Caco-2 (cell line): ENCODE measurements at regions not wholly inside any gene's neighbourhood (a gene's known extent, or its start where the extent isn't known, plus 50 kb on each side); places are given as distances from the start of the nearest gene placed in this dataset.

ENCODE experiments used
- BruUV-seq: library from RNA; stranded (reverse); fragments of 400-500 nt; replicated peaks from 2 replicates; lab custom pipeline; 2021; lab: Mats Ljungman, UMichigan
- CTCF ChIA-PET: fragments of 300-600 bp; sonication (Branson Sonifier 250); formaldehyde crosslinking; loops from one replicate; lab custom pipeline; 2022; ENCODE audit warnings: antibody characterized with exemption; lab: Charles Lee
- POLR2A ChIA-PET: fragments of 300-600 bp; sonication (Branson Sonifier 250); formaldehyde crosslinking; loops from one replicate; lab custom pipeline; 2022; ENCODE audit warnings: antibody characterized with exemption; lab: Charles Lee
- DNase-seq, 2 experiments: peaks; one replicate each; pipeline versions ENCODE4 v3.0.0 to v3.0.0-alpha.2; 2020 to 2022
- H3K27me3 ChIP-seq: replicated peaks from 2 replicates; pipeline ENCODE4 v1.6.0; 2011; ENCODE audit warnings: low read length; ENCODE audit not compliant: control insufficient read depth, insufficient read depth
- H3K36me3 ChIP-seq: 2 replicates; pipeline ENCODE4 v1.5.1; 2011; ENCODE audit warnings: low read length; ENCODE audit not compliant: control insufficient read depth, insufficient read depth
- H3K4me1 ChIP-seq: fragments of 250-450 bp; sonication (Bioruptor Pico); 2 replicates; pipeline ENCODE4 v1.5.1; 2020; ENCODE audit warnings: mild to moderate bottlenecking
- H3K4me3 ChIP-seq: 2 replicates; pipeline ENCODE4 v1.5.1; 2011; ENCODE audit warnings: low read depth, mild to moderate bottlenecking, control low read depth, low read length
- H3K9me3 ChIP-seq: fragments of 250-450 bp; sonication (Bioruptor Pico); 2 replicates; pipeline ENCODE4 v1.5.1; 2020; ENCODE audit warnings: mild to moderate bottlenecking, moderate library complexity
- H3K27ac Mint-ChIP-seq: one replicate; pipeline ENCODE4 v1.8.0; 2022; ENCODE audit warnings: mixed read lengths; ENCODE audit not compliant: unreplicated experiment
- H3K27me3 Mint-ChIP-seq: one replicate; pipeline ENCODE4 v1.8.0; 2022; ENCODE audit warnings: mixed read lengths; ENCODE audit not compliant: insufficient read depth, unreplicated experiment
- H3K36me3 Mint-ChIP-seq: one replicate; pipeline ENCODE4 v1.8.0; 2022; ENCODE audit warnings: mild to moderate bottlenecking, mixed read lengths; ENCODE audit not compliant: insufficient read depth, unreplicated experiment
- H3K4me1 Mint-ChIP-seq: one replicate; pipeline ENCODE4 v1.8.0; 2022; ENCODE audit warnings: low read depth, mixed read lengths; ENCODE audit not compliant: unreplicated experiment
- H3K4me3 Mint-ChIP-seq: one replicate; pipeline ENCODE4 v1.8.0; 2022; ENCODE audit warnings: mild to moderate bottlenecking, moderate library complexity, mixed read lengths; ENCODE audit not compliant: unreplicated experiment
- H3K9me3 Mint-ChIP-seq: one replicate; pipeline ENCODE4 v1.8.0; 2022; ENCODE audit warnings: mixed read lengths; ENCODE audit not compliant: unreplicated experiment
- intact Hi-C: fragments of 100-400 bp; cut with micrococcal nuclease; formaldehyde crosslinking; loops from one replicate; pipeline ENCODE4 v1.10.0; 2022; ENCODE audit not compliant: unreplicated experiment
- TF ChIP-seq, protein P1 (sequence below), 2 experiments: fragments of 200-600 bp in 1 of 2; IDR thresholded peaks; 1 replicate in 1 of 2; 2 replicates in 1 of 2; pipeline versions ENCODE4 v1.5.1 to v1.8.0; 2011 to 2022; ENCODE audit warnings: antibody characterized with exemption in 1 of 2, control low read depth in 1 of 2, inconsistent platforms in 1 of 2, low read depth in 1 of 2, low read length in 1 of 2, mild to moderate bottlenecking in 1 of 2, moderate library complexity in 1 of 2; ENCODE audit not compliant: insufficient read depth in 1 of 2, severe bottlenecking in 1 of 2, unreplicated experiment in 1 of 2

DNA sequence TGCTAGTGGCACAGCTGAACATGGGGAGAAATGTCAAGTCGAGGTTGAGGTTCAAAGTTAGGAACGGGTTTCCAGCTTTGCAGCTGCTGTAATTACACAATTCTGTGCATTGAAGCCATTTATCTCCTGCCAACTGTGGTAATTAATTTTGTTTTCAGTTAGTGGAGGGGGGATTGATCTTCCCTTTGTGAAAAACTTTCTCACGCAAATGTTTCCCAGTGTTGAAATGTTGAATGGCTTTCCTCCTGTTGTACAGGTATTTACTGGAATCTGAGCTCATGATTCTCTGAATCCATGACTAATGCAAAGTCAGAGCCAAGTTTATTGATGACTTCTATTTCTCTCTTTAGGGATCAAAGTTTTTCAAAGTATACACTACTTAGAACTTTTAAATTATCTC, 198.4 kb upstream of the SLC35B3 start:
- no peaks in the 10 kb centered on the region for H3K36me3 Mint-ChIP-seq
- no peak overlapping the region for H3K4me3 Mint-ChIP-seq
- CTCF ChIA-PET, result no interaction called here
- POLR2A ChIA-PET, result no interaction called here
- no peak for DNase-seq
- H3K27me3 Mint-ChIP-seq, result no peaks in the 10 kb centered on the region
- intact Hi-C loops, result no loop called here
- no peaks in the 10 kb centered on the region for H3K27me3 ChIP-seq
- H3K4me3 ChIP-seq, result no peak overlapping the region
- no peaks in the 10 kb centered on the region for H3K9me3 Mint-ChIP-seq
- no peak overlapping the region for H3K27ac Mint-ChIP-seq
- H3K36me3 ChIP-seq, result no peaks in the 10 kb centered on the region
- no peaks in the 10 kb centered on the region for H3K9me3 ChIP-seq
- TF ChIP-seq, protein P1, sequence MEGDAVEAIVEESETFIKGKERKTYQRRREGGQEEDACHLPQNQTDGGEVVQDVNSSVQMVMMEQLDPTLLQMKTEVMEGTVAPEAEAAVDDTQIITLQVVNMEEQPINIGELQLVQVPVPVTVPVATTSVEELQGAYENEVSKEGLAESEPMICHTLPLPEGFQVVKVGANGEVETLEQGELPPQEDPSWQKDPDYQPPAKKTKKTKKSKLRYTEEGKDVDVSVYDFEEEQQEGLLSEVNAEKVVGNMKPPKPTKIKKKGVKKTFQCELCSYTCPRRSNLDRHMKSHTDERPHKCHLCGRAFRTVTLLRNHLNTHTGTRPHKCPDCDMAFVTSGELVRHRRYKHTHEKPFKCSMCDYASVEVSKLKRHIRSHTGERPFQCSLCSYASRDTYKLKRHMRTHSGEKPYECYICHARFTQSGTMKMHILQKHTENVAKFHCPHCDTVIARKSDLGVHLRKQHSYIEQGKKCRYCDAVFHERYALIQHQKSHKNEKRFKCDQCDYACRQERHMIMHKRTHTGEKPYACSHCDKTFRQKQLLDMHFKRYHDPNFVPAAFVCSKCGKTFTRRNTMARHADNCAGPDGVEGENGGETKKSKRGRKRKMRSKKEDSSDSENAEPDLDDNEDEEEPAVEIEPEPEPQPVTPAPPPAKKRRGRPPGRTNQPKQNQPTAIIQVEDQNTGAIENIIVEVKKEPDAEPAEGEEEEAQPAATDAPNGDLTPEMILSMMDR (IDR thresholded peaks at IDR 0.05; ENCODE audit: insufficient read depth in 1 of 2, low read depth in 1 of 2, low read length in 1 of 2, severe bottlenecking in 1 of 2, unreplicated experiment in 1 of 2), result no peak
- BruUV-seq, result no TSS peak
- H3K4me1 Mint-ChIP-seq, result no peaks in the 10 kb centered on the region
- no peaks in the 10 kb centered on the region for H3K4me1 ChIP-seq

DNA sequence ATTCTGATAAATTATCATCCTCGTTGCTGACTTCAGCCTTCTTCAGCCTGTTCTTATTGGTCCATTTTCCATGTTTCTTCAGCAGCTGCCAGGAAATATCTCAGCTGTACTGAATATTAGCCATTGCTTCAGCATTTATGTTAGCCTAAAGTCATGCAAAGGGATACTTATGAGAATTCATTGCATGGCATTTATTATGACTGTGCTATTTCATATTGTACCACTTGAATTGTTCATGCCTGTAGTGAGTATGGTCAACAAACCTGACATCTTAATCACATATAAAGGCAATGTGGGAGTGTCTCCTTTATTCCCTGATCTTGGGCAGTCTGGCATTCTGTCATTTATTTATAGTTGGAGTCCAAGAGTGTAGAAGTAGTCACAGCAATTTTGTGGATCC, 193.4 kb upstream of the SLC35B3 start:
- Mint-ChIP-seq H3K27ac (no peak overlapping the region), H3K4me3 (no peak overlapping the region), H3K4me1 (no peaks in the 10 kb centered on the region), H3K27me3 (no peaks in the 10 kb centered on the region), H3K36me3 (no peaks in the 10 kb centered on the region), H3K9me3 (no peaks in the 10 kb centered on the region)
- CTCF ChIA-PET, result no interaction called here
- Histone ChIP-seq H3K9me3 (no peaks in the 10 kb centered on the region), H3K36me3 (no peaks in the 10 kb centered on the region), H3K4me3 (no peak overlapping the region), H3K27me3 (no peaks in the 10 kb centered on the region), H3K4me1 (no peaks in the 10 kb centered on the region)
- TF ChIP-seq, protein P1 (IDR thresholded peaks at IDR 0.05; ENCODE audit: insufficient read depth in 1 of 2, low read depth in 1 of 2, low read length in 1 of 2, severe bottlenecking in 1 of 2, unreplicated experiment in 1 of 2), result no peak
- intact Hi-C loops, result no loop called here
- no TSS peak for BruUV-seq
- POLR2A ChIA-PET, result no interaction called here
- DNase-seq, result no peak

- Mint-ChIP-seq H3K4me3 (no peak overlapping the region), H3K27ac (no peak overlapping the region), H3K9me3 (no peaks in the 10 kb centered on the region), H3K27me3 (no peaks in the 10 kb centered on the region), H3K4me1 (no peaks in the 10 kb centered on the region), H3K36me3 (no peaks in the 10 kb centered on the region)
- H3K36me3 ChIP-seq, result no peaks in the 10 kb centered on the region
- TF ChIP-seq, protein P1 (IDR thresholded peaks at IDR 0.05; ENCODE audit: insufficient read depth in 1 of 2, low read depth in 1 of 2, low read length in 1 of 2, severe bottlenecking in 1 of 2, unreplicated experiment in 1 of 2), result no peak
- no peaks in the 10 kb centered on the region for H3K27me3 ChIP-seq
- no TSS peak for BruUV-seq
- POLR2A ChIA-PET, result no interaction called here
- no peak overlapping the region for H3K4me3 ChIP-seq
- CTCF ChIA-PET, result no interaction called here
- no peaks in the 10 kb centered on the region for H3K9me3 ChIP-seq
- DNase-seq, result no peak
- intact Hi-C loops, result no loop called here
- H3K4me1 ChIP-seq, result no peaks in the 10 kb centered on the region
Observed at GRCh38 chr6:8628063-8628462, 192.7 kb upstream of the SLC35B3 start.
